Ureter (tissue), 1 donor: ENCODE measurements at regions not wholly inside any gene's neighbourhood (a gene's known extent, or its start where the extent isn't known, plus 50 kb on each side); places are given as distances from the start of the nearest gene placed in this dataset.
"Not testable (repeated sequence)": the region's sequence is repeated elsewhere in the genome, so short reads cannot be mapped to it uniquely, and the experiment has no call there.

ENCODE experiments used
- DNase-seq: peaks from one replicate; pipeline ENCODE4 v3.0.0-alpha.2; 2020; ENCODE audit warnings: low spot score
- donor health status: DM: yes; HTN: yes; CAD: no.

DNA sequence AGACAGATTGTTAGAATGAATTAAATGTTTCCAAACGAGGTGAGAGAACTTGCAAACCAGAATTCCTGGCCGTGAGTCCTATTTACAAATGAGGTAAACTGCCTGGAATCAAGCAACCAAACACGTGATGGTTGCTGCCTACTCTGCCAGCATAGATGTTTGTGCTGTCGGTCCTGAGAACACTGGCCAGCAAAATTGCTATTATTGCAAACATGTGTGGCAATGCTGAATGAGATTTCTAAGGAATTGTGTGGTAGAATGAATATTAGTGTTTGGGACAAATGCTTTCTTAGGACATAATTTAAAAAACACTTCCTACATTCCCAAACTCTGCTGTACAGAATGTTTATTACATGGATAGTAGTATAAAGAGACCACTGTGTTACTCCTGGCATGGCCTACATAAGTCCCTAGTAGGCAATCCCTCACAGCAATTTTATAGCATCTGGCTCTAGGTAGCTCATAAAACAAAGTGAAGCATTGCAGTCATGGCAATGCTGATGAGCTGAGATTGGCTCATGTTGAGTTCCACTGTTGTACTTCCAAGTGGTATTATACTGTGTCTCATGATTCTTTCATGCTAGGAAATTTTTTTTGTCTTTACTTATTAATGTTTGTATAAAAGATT is 605.2 kb upstream of the EPHA5 start:
- DNase-seq: no peak

DNA sequence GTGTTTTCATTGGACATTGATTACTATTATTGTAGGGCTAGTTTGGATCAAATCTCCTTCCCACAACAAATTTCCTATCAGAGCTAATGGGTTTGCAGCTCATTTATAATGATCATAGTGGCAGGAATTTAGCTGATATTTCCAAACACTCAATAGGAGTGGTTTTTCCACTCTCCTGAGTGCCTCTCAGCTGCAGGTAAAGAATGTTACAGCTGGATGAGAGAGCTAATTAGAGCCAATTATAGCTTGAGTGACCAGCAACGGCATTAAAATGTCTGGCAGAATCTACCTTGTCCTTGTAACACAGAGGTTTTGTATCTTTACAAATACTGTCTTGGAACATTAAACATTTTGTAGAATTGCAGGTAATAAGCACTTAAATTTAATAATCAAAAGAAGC is 602.8 kb upstream of the EPHA5 start:
- DNase-seq: no peak

DNA sequence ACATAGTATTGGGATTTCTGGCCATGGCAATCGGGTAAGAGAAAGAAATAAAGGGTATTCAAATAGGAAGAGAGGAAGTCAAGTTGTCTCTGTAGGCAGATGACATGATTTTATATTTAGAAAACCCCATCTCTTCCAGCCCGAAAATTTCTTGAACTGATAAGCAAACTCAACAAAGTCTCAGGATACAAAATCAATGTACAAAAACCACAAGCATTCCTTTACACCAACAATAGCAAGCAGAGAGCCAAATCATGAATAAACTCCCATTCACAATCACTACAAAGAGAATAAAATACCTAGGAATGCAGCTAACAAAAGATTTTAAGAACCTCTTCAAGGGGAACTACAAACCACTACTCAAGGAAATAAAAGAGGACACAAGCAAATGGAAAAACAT is 600.1 kb upstream of the EPHA5 start:
- not testable (repeated sequence) for DNase-seq

DNA sequence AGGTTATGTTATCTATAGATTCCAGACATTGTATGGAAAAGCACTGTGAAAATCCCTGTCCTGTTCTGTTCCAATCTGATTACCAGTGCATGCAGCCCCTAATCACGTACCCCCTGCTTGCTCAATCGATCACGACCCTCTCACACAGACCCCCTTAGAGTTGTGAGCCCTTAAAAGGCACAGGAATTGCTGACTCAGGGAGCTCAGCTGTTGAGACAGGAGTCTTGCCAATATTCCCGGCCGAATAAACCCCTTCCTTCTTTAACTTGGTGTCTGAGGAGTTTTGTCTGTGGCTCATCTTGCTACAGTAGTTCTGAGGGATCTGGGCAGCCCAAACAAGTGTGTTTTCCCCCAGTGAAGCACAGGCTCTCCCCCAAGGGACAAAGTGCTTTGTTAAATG is 596.3 kb upstream of the EPHA5 start:
- not testable (repeated sequence) for DNase-seq

DNA sequence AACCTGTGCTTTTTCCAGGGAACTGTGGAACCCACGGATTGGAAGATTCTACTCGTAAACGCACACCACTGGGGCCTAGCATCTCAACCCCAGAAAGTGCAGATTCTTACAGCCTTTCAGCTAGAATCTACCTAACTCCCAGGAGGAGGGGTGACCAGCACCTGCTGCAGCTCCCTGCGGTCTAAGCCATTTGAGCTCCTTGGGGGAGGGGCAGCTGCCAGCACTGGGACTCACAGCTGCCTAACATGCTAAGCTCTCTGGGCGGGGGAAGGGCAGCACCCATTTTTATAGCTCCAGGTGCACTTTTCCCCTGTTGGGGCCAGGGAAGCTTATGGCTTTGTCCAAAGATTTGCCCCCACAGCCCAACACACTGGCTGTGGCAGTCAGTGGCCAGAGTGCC is 595.7 kb upstream of the EPHA5 start:
- no peak for DNase-seq

DNA sequence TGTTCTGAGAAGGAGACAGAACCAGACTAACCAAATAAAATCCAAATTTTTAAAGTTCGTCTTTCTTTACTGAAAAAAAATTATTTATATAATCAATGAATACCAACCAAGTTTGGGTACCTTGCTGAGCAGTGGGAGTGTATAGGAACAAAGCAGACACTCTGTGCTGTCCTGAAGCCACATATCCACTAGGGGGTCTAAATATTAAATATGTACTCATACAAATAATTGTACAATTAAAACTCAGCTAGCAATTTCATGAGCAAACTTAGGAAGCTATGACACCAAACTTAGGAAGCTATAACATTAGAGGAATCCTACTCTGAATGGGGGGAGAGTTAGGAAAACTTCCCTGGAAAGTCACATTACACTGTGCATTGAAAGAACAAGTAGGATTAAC is 582.0 kb upstream of the EPHA5 start:
- DNase-seq: no peak

DNA sequence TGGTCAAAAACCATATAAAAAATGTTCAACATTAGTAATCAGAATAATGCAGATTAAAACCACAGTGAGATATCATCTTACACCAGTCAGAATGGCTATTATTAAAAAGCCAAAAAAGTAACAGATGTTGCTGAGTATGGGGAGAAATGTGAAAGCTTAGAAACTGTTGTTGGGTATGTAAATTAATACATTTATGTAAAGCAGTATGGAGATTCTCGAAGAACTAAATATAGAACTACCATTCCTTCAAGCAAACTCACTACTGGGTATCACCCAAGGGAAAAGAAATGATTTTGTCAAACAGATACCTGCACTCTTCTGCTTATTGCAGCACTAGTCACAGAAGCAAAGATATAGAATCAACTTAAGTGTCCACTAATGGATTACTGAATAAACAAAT is 576.4 kb upstream of the EPHA5 start:
- no peak for DNase-seq

DNA sequence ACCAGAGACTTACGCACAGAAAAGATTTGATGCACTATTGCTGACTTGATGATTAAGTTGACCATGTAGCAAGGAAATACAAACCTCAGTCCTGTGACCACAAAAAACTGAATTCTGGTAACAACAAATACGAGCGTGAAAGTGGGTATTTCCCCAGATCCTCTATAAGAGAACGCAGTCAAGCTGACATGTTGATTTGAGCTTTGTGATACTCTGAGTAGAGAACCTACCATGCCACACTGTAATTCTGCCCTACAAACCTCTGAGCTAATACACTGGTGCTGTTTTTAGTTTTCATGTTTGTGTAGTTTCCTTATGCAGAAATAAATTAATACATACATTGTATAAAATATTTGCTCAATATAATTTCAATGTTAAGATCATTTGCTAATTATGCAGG is 565.6 kb upstream of the EPHA5 start:
- DNase-seq: no peak

DNA sequence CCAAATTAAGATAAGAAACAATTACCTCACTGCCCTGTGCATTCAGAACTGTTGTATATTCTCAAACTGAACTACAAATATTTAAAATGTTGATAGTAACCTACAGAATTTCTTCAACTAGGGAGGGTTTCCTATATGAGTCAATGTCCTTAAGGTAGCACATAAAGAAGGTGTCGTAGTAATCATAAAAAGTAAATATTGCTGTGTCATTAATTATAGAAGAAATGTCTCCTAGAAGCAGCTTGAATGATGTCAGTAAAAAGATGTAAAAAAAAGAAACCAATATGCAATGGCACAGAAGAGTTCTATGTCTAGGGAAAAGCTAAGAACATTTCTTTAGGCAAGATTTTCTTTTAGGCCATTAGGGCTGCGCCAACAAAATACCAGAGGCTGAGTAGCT is 559.6 kb upstream of the EPHA5 start:
- no peak for DNase-seq

DNA sequence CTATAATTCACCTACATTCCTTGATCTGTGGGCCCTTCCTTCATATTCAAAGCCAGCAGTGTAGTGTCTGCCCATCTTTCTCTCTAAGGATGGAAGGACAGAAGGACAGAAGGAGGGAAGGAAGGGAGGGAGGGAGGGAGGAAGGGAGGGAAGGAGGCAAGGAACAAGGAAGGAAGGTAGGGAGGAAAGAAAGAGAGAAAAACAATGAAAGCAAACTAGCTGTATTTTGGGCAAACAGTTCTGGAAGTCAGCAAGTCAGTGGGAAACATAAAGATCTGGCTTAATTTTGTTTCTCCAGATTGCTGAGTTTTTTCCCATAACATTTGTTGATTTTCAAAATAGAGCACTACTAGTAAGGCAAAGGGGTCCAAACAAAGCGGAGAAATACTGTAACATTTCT is 555.2 kb upstream of the EPHA5 start:
- DNase-seq: no peak

DNA sequence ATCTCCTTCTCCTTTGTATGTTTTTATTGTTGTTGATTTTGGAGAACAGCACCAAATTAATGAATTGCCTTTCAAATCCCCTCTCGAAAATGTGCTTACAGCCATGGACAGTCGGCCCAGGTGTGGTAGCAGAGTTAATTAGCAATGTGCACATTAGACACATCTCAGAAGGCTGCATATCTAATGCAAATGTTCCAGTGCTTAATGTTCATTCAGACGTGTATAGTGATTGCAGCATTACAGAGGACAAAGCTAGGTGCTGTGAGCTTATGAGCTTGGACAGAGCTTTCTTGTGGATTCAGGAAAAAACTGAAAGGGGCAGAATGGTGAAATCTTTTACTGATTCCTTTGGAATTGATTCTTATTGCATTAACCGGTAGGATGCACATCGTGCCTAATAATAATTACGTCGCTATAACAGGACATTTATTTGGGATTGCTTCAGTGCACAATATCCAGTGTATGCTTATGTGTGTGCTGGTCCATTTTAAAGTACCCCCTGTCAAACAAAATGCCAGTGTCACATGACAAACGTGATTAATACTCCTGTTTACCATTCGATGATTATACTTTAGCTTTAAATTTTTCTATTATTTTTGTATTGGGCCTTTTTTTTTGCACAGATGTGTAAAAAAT is 552.9 kb upstream of the EPHA5 start:
- DNase-seq: no peak

DNA sequence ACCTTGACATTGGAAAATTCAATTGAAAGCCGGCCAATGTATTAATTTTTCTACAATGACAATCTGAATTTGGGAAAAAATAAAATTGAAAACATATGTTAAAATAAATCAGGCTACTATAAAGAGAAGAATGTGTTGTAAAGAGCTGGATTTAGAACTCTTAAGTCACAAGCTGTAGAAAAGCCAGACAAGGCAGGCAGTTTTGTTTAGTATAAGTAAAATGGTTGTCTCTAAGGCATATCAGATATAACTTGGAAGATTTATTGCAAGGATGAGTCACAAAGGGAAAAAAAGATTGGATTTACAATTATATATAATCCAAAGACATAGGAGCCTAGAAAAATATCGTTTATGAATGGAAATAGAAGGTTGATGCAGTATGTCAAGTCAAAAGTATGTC is 549.1 kb upstream of the EPHA5 start:
- no peak for DNase-seq

DNA sequence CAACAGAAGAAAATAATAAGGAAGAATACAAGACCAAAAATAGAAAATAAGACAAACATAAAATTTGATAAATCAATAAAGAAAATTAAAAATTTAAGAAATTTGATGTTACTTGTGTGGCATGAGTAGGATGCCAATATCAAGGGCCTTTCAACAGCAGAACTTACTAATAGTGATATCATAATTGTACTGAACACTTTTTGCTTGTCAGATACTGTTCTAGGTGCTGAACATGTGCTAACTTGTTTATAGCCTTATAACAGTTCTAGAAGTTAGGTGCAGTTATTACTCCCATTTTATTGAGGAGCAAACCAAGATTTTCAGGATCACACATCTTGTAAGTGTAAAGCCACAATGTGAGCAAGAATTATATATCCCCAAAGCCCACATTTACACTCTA is 546.0 kb upstream of the EPHA5 start:
- DNase-seq: no peak

DNA sequence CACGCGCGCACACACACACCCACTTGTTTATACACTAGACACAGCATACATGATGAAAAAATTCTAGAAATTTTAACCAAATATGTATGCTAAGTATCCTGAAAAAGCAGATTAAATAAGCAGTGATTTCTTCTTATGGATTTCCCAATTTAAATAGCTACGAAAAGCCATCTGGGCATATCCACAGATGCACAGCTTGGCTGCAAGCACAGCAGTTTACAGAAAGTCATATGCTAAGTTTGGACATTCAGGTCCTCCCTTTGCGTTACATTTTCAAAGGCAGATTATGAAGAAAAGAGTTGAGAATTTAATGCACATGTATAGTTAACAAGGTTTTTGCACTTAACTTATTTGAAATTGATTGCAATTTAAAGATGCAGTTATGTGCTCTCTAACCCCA is 542.2 kb upstream of the EPHA5 start:
- no peak for DNase-seq

DNA sequence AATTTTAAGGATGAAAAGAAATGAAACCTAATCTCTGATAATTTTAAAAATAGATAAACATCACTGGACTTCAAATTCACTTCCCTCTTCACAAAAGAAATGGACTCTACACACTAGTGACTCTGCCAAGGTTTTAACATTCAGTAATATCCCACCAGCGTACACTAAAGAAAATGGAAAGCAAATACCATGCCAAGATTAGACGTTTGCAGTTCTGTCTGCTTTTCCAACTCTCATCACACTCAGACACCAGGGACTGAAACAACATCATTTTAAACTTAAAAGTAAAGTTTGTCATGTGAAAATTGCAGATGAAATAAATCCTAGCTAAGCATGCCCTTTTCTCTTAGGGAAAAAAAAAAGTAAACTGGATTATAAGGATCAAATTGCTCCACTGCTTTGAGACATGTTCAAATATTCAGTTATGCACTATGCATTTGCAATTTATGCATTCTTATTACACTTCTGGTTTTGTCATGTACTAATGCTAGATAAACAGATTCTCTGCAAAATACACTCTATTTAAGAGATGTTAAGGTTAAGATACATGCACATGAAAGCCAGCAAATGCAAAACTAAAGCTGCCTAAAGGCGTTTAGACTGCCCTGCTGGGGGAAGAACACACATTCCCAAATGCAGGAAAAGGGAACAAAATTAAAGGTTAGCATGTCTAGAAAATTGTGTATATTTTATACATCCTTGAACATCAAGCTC is 534.4 kb upstream of the EPHA5 start:
- no peak for DNase-seq

DNA sequence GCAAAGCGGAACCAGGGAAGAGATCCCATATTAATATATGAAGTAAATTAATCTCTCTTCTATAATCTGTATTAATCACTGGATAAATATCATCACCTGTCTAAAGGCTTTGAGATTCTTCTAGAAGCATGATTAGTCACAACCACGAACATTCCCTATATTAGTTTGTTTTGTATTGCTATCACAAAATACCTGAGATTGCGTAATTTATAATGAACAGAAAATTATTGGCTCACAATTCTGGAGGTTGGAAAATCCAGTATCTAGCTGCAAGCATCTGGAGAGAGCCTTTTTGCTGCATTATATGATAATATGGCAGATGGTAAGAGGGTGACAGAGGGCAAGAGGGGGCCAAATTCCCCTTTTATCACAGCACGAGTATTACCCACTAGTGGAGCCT is 532.6 kb upstream of the EPHA5 start:
- no peak for DNase-seq

DNA sequence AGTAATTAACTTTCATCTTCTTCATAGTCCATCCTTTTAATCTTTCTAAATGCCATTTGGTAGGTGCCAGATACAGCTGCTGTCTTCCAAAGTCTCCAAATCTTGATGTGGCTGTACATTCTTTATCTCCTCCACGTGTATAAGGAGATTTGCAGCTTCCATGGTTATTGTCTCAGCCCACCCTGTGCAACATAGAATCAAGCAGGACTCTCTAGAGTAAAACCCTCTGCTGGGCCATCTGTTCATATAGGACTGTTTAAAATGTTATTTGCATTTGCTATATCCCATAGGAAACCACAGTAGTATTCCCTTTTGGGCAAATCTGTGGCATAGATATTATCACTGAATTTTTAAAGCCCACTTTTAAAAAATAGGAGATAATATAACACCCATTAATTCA is 527.2 kb upstream of the EPHA5 start:
- no peak for DNase-seq

DNA sequence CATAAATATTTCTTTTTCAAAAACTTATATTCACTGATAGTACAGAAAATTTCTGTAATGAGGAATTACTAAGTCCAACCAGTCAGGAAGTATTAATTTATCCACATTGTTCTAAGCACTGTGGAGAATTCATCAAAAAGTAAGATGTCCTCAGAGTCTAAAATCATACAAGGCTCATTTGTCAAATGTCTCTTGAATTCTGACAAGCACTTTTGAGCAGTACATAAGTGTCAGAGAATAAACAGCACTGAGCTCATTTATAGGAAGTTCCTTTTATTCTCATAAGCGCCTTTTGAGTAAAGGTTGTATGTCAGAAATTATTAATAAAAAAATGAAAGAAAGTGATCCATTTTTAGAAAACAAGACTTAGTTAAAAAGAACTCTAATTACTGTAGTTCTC is 523.2 kb upstream of the EPHA5 start:
- DNase-seq: no peak

DNA sequence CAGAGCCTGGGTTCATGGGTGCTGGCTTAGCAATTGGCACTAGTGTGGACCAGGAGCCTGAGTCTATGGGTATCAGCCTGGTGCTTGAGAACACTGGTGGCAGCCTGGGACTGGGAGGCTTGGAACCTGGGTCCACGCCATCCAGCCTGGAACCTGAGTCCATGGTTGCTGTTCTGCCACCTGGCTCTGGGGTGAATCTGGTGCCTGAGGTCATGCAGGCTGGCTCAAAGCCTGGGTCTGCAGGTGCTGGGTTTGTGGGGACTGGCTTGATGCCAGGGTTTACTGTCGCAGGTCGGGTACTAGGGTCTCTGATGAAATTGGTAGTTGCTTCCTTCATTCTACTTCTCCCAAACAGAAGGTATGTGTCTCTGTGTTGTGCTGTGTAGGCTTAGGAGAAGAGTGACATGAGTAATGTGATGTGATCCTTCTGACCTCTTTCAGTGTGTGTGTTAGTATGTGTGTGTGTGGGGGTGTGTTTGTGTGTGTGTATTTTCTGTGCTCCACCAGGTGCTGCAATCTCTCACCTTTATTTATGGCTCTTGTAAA is 517.0 kb upstream of the EPHA5 start:
- DNase-seq: no peak

DNA sequence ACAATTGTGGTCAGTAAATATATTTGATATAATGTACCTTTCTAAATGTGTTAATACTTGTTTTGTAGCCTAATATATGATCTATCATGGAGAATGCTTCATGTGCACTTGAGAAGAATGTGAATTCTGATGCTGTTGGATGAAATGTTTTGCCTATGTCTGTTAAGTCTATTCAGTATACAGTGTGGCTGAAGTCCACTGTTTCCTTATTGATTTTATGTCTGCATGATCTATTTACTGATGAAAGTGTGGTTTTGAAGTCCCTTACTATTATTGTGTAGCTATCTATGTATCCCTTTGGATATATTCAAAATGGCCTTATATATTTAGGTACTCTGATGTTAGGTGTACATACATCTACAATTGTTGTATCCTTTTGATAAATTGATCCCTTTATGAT is 515.8 kb upstream of the EPHA5 start:
- DNase-seq: no peak

DNA sequence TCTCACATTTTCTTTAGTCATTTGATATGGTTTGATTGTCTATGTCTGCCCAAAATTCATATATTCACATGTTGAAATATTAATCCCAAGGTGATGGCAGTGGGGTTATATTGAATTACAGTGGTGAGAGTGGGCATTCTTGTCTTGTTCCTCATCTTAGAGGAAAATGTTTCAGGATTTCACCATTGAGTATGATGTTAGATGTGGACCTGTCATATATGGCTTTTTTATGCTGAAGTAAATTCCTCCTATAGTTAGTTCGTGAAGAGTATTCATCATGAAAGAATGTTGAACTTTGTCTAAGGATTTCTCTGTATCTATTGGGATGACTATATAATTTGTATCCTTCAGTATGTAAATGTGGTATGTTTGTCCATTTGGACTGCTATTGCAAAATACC is 512.3 kb upstream of the EPHA5 start:
- no peak for DNase-seq

DNA sequence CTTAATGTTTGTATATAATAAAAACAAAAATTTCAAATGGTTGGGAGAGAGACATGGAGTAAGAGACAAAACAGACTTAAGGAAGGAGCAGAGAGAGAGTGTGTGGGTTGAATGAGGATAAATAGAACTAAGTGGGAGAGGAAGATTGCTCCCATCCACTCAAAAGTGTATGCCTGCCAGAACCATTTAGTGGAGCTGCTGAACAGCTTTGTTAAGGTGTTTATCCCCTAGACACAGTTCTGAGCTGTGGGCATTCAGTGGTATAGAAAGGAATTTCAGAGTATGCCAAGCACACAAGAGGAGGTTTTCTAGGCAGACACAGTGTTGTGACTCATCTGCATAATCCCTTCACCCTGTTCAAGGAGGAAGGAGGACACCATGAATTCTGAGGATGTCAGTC is 508.6 kb upstream of the EPHA5 start:
- no peak for DNase-seq

DNA sequence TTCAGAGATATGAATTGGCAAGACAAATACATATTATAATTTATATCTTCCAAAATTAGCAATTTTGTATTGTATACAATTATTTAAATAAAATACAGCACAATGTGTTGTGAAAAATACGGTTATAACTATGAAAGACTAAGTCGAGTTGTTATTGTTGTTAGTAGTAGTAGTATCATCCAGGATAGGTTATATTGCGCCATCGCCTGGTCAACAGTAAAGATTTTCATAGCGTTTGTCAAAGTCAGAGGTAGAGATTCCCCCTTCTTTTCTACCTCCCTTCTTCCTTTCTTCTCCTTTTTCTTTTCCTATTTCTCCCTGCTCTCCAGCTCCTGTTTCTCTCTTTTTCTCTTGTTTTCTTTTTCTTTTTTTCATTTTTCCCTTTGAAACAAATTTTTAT is 499.1 kb upstream of the EPHA5 start:
- no peak for DNase-seq
